GM12878 (cell line): ENCODE measurements at regions not wholly inside any gene's neighbourhood (a gene's known extent, or its start where the extent isn't known, plus 50 kb on each side); places are given as distances from the start of the nearest gene placed in this dataset.
A peak's percentile ranks its signal among the peaks of the same experiment; 100 is the strongest.

Experiments used
- ATAC-seq: fragments of 200-7000 bp; cut with Tn5 transposase; 3 replicates; pipeline ENCODE4 v1.9.1; 2020; ENCODE audit warnings: mild to moderate bottlenecking, moderate library complexity
- BruUV-seq: library from RNA; stranded (reverse); fragments of 400-500 nt; replicated peaks from 2 replicates; lab custom pipeline; 2021; lab: Mats Ljungman, UMichigan
- CTCF ChIA-PET: fragments of 300-600 bp; sonication (Branson Sonifier 250); formaldehyde crosslinking; extraction: SDS; loops from one replicate; lab custom pipeline; 2021; ENCODE audit warnings: inconsistent platforms; lab: Yijun Ruan, JAX
- POLR2A ChIA-PET: fragments of 350-600 bp; formaldehyde crosslinking; extraction: SDS; loops from one replicate; lab custom pipeline; 2021; ENCODE audit warnings: inconsistent platforms; lab: Charles Lee
- RAD21 ChIA-PET: fragments of 300-600 bp; sonication (Branson Sonifier 250); formaldehyde crosslinking; loops from one replicate; lab custom pipeline; 2023; ENCODE audit warnings: antibody characterized with exemption; ENCODE audit not compliant: unreplicated experiment; lab: Charles Lee
- SMC1A ChIA-PET: fragments of 300-600 bp; sonication (Branson Sonifier 250); formaldehyde crosslinking; loops from one replicate; lab custom pipeline; 2023; ENCODE audit not compliant: unreplicated experiment, uncharacterized antibody; lab: Charles Lee
- DNase-seq: peaks from one replicate; pipeline ENCODE4 v3.0.0-alpha.2; 2011; ENCODE audit warnings: low read depth, low spot score
- FAIRE-seq: peaks from 3 replicates; lab custom pipeline; 2011; peaks lifted over from hg19 to GRCh38; lab: Jason Lieb, UNC
- H2AFZ ChIP-seq: 2 replicates; pipeline ENCODE4 v1.6.0; 2011; ENCODE audit warnings: low read depth, low read length, control low read depth; ENCODE audit not compliant: control insufficient read depth
- H3K27ac ChIP-seq: 2 replicates; pipeline ENCODE4 v1.5.1; 2011; ENCODE audit warnings: control low read depth; ENCODE audit not compliant: control insufficient read depth, insufficient read depth
- H3K27me3 ChIP-seq, 2 experiments: replicated peaks in 1 of 2; 2 replicates each; pipeline versions ENCODE4 v1.6.0 to v1.6.1; 2011; ENCODE audit warnings: low read length in 1 of 2; ENCODE audit not compliant: control insufficient read depth in 2 of 2, insufficient read depth in 2 of 2
- H3K36me3 ChIP-seq, 2 experiments: 2 replicates each; pipeline ENCODE4 v1.5.1; 2011; ENCODE audit warnings: low read length in 1 of 2; ENCODE audit not compliant: control insufficient read depth in 2 of 2, insufficient read depth in 2 of 2
- H3K4me1 ChIP-seq: 2 replicates; pipeline ENCODE4 v1.6.1; 2011; ENCODE audit warnings: mild to moderate bottlenecking, low read length, moderate library complexity, mixed read lengths; ENCODE audit not compliant: control insufficient read depth, insufficient read depth
- H3K4me2 ChIP-seq: 2 replicates; pipeline ENCODE4 v1.6.0; 2011; ENCODE audit warnings: control low read depth; ENCODE audit not compliant: control insufficient read depth, insufficient read depth
- H3K4me3 ChIP-seq: fragments of 200-600 bp; sonication (generic); 2 replicates; pipeline ENCODE4 v1.5.1; 2016
- H3K79me2 ChIP-seq: 2 replicates; pipeline ENCODE4 v1.6.0; 2011; ENCODE audit warnings: low read length; ENCODE audit not compliant: control insufficient read depth, insufficient read depth
- H3K9ac ChIP-seq: 2 replicates; pipeline ENCODE4 v1.8.0; 2011; ENCODE audit warnings: low read length, control low read depth, mixed read lengths; ENCODE audit not compliant: control insufficient read depth, insufficient read depth
- H3K9me3 ChIP-seq: replicated peaks from 3 replicates; pipeline ENCODE4 v1.5.1; 2011; ENCODE audit warnings: mild to moderate bottlenecking, low read length; ENCODE audit not compliant: control insufficient read depth, insufficient read depth
- H4K20me1 ChIP-seq: 2 replicates; pipeline ENCODE4 v1.6.0; 2011; ENCODE audit not compliant: control insufficient read depth, insufficient read depth
- FOS ChIP-seq: IDR thresholded peaks from 3 replicates; pipeline ENCODE4 v1.6.1; 2011; ENCODE audit warnings: borderline replicate concordance; ENCODE audit not compliant: insufficient read length; ENCODE audit errors: extremely low read depth
- FOXM1 ChIP-seq: IDR thresholded peaks from 2 replicates; pipeline ENCODE4 v1.6.1; 2012; ENCODE audit warnings: low read depth, mild to moderate bottlenecking, inconsistent platforms, low read length, moderate library complexity
- RAD21 ChIP-seq: IDR thresholded peaks from 2 replicates; pipeline ENCODE4 v1.6.1; 2011; ENCODE audit warnings: mild to moderate bottlenecking, low read depth, low read length, moderate library complexity; ENCODE audit not compliant: insufficient read depth
- RUNX3 ChIP-seq: IDR thresholded peaks from 2 replicates; pipeline ENCODE4 v1.6.1; 2012; ENCODE audit warnings: low read length, inconsistent platforms
- TCF7 ChIP-seq: IDR thresholded peaks from 2 replicates; pipeline ENCODE4 v1.6.1; 2014; ENCODE audit warnings: antibody characterized with exemption, borderline replicate concordance
- ZNF217 ChIP-seq: fragments of 450-650 bp; IDR thresholded peaks from 2 replicates; pipeline ENCODE4 v1.6.1; 2017; ENCODE audit warnings: antibody characterized with exemption, mild to moderate bottlenecking
- WGBS: methylation state at CpG from one replicate; pipeline ENCODE4 v1.1.6; 2016; ENCODE audit warnings: low lambda C conversion rate; ENCODE audit not compliant: insufficient replicate concordance, insufficient coverage; ENCODE audit errors: missing lambda C conversion rate; 5-methylcytosine and 5-hydroxymethylcytosine counted together
- in situ Hi-C: fragments of 300-500 bp; cut with MboI; formaldehyde crosslinking; loops from 9 replicates; pipeline ENCODE4 v1.14.3; 2018; ENCODE audit warnings: mixed read lengths
- intact Hi-C: fragments of 100-400 bp; cut with micrococcal nuclease; formaldehyde crosslinking; loops from one replicate; pipeline ENCODE4 v1.14.2; 2022; ENCODE audit not compliant: unreplicated experiment

- in situ Hi-C loops, result no loop called here
- no peak overlapping the region; the same call in 1 of the 2 replicates for H2AFZ ChIP-seq
- H3K9ac ChIP-seq, result no peak overlapping the region
- no peaks in the 10 kb centered on the region for H3K36me3 ChIP-seq
- no peaks in the 10 kb centered on the region for H3K79me2 ChIP-seq
- H3K4me1 ChIP-seq, result peaks cover 7% of the 10 kb centered on the region
- H3K27ac ChIP-seq, result peak overlapping the region; percentile 43; the same call in 1 of the 2 replicates
- H3K4me2 ChIP-seq, result peak overlapping the region; percentile 30
- TF ChIP-seq RAD21 (0 out of 2 replicates have a peak, but pooled peaks have one; percentile 4), FOS (no peak), ZNF217 (no peak), FOXM1 (peak; percentile 38; the same call in 1 of the 2 replicates), RUNX3 (peak; percentile 91), TCF7 (0 out of 2 replicates have a peak, but pooled peaks have one; percentile 18)
- TF ChIP-seq, all 136 proteins: peak for 4
- H3K9me3 ChIP-seq, result no peaks in the 10 kb centered on the region
- ATAC-seq, result peak; percentile 53
- H3K4me3 ChIP-seq, result no peak overlapping the region
- ChIA-PET SMC1A (interaction anchor here (0.8 to 3.5 kb wide), 4 partner anchors 10 to 282 kb away, joined by 3 to 16 read pairs (median 4); partner anchors contain the start of gene ITGA4), CTCF (interaction anchor here (1.0 to 1.3 kb wide), 3 partner anchors 10 to 70 kb away, joined by 3 read pairs; no protein-coding TSS in a partner anchor), POLR2A (interaction anchor here (0.7 kb wide), 1 partner anchor 9 kb away, joined by 3 read pairs; no protein-coding TSS in a partner anchor), RAD21 (interaction anchor here (0.6 to 1.5 kb wide), 5 partner anchors 10 to 312 kb away, joined by 3 to 5 read pairs (median 3); no protein-coding TSS in a partner anchor)
- no peak for DNase-seq
- H4K20me1 ChIP-seq, result no peaks in the 10 kb centered on the region
- H3K27me3 ChIP-seq, result no peaks in the 10 kb centered on the region
- intact Hi-C loops, result loop anchor here (5.0 kb wide), 1 partner anchor 282 kb away; the partner anchor contains the start of gene ITGA4
- WGBS, result 2% methylated on average over 5 of the region's 5 CpGs
- BruUV-seq, result no TSS peak
- peak; percentile 86 for FAIRE-seq
These were observed 194.5 kb downstream of the UBE2E3 start for GRCh38 chr2:181174611-181175580.
